ENCODE measurements at regions not wholly inside any gene's neighbourhood (a gene's known extent, or its start where the extent isn't known, plus 50 kb on each side); places are given as distances from the start of the nearest gene placed in this dataset.
"Not testable (repeated sequence)": the region's sequence is repeated elsewhere in the genome, so short reads cannot be mapped to it uniquely, and the experiment has no call there.

DNA sequence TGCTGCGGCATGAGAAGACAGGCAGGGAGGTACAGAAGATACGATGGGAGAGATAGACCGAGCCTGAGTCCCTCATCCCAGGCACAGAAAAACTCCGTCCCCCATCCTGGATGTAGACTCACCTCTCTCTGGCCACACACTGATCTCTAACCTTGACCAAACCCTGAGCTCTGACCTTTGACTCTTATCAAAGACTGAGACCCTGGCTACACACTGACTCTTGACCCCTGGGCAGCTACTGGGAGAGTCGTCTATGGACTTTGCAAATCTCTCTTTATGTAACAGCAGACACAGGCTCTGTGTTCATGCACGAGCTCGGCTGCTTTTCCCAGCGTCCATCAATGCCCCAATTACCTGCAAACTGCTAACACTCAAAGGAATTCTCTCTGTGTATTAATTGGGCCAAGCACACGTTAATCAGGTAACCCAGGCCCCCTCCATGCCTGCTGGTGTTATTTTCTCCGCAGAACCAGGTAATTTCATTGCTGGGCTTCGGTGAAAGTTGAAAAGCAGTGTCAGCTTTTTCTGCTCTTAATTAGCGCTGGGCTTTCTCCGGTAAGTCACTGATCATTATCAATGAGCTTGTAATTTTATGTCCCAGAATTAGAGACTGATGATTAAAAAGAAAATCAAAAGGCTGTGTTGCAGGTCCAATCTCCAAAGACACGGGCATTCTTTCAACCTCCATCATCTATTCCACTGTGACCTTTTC lies 179.4 kb upstream of the NLRP1 start:
- Histone ChIP-seq H3K9ac (ENCODE audit: low read length) (no peak overlapping the region), H3F3A (ENCODE audit: insufficient read depth) (no peaks in the 10 kb centered on the region), H3K9me2 (replicated peaks; ENCODE audit: insufficient read depth, low read length) (no peaks in the 10 kb centered on the region), H4K20me1 (ENCODE audit: low read depth, low read length) (no peaks in the 10 kb centered on the region), H3K4me2 (ENCODE audit: low read depth, low read length, poor library complexity, severe bottlenecking) (no peak overlapping the region), H3K36me3 (ENCODE audit: low read length) (no peaks in the 10 kb centered on the region), H3K4me3 (ENCODE audit: insufficient read depth, low read length, poor library complexity, severe bottlenecking) (no peak overlapping the region), H2AFZ (ENCODE audit: low read depth, low read length, severe bottlenecking) (no peak overlapping the region), H3K79me2 (ENCODE audit: insufficient read depth, low read length) (no peaks in the 10 kb centered on the region), H3K9me3 (ENCODE audit: insufficient read depth, low read length) (no peaks in the 10 kb centered on the region), H3K27ac (ENCODE audit: low read depth, low read length) (no peak overlapping the region), H3K27me3 (ENCODE audit: low read length) (no peaks in the 10 kb centered on the region)
- TF ChIP-seq EZH2phosphoT487 (conservative IDR thresholded peaks at IDR 0.05; ENCODE audit: low read length), result no peak
- TF ChIP-seq, protein P1, sequence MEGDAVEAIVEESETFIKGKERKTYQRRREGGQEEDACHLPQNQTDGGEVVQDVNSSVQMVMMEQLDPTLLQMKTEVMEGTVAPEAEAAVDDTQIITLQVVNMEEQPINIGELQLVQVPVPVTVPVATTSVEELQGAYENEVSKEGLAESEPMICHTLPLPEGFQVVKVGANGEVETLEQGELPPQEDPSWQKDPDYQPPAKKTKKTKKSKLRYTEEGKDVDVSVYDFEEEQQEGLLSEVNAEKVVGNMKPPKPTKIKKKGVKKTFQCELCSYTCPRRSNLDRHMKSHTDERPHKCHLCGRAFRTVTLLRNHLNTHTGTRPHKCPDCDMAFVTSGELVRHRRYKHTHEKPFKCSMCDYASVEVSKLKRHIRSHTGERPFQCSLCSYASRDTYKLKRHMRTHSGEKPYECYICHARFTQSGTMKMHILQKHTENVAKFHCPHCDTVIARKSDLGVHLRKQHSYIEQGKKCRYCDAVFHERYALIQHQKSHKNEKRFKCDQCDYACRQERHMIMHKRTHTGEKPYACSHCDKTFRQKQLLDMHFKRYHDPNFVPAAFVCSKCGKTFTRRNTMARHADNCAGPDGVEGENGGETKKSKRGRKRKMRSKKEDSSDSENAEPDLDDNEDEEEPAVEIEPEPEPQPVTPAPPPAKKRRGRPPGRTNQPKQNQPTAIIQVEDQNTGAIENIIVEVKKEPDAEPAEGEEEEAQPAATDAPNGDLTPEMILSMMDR (IDR thresholded peaks at IDR 0.05; ENCODE audit: insufficient read depth, low read length, poor library complexity, severe bottlenecking), result no peak

GRCh38 chr17:5769593-5770354 lies 185.5 kb upstream of the NLRP1 start:
- H2AFZ ChIP-seq (ENCODE audit: low read depth, low read length, severe bottlenecking), result no peak overlapping the region
- no peak overlapping the region for H3K9ac ChIP-seq (ENCODE audit: low read length)
- no peaks in the 10 kb centered on the region for H3K36me3 ChIP-seq (ENCODE audit: low read length)
- no peaks in the 10 kb centered on the region for H3K9me3 ChIP-seq (ENCODE audit: insufficient read depth, low read length)
- no peak overlapping the region for H3K27ac ChIP-seq (ENCODE audit: low read depth, low read length)
- no peaks in the 10 kb centered on the region for H3F3A ChIP-seq (ENCODE audit: insufficient read depth)
- no peak overlapping the region for H3K4me2 ChIP-seq (ENCODE audit: low read depth, low read length, poor library complexity, severe bottlenecking)
- H4K20me1 ChIP-seq (ENCODE audit: low read depth, low read length), result no peaks in the 10 kb centered on the region
- TF ChIP-seq, protein P1 (IDR thresholded peaks at IDR 0.05; ENCODE audit: insufficient read depth, low read length, poor library complexity, severe bottlenecking), result no peak
- no peak for TF ChIP-seq EZH2phosphoT487 (conservative IDR thresholded peaks at IDR 0.05; ENCODE audit: low read length)
- H3K27me3 ChIP-seq (ENCODE audit: low read length), result no peaks in the 10 kb centered on the region
- H3K9me2 ChIP-seq (replicated peaks; ENCODE audit: insufficient read depth, low read length), result no peaks in the 10 kb centered on the region
- no peak overlapping the region for H3K4me3 ChIP-seq (ENCODE audit: insufficient read depth, low read length, poor library complexity, severe bottlenecking)
- H3K79me2 ChIP-seq (ENCODE audit: insufficient read depth, low read length), result no peaks in the 10 kb centered on the region

DNA sequence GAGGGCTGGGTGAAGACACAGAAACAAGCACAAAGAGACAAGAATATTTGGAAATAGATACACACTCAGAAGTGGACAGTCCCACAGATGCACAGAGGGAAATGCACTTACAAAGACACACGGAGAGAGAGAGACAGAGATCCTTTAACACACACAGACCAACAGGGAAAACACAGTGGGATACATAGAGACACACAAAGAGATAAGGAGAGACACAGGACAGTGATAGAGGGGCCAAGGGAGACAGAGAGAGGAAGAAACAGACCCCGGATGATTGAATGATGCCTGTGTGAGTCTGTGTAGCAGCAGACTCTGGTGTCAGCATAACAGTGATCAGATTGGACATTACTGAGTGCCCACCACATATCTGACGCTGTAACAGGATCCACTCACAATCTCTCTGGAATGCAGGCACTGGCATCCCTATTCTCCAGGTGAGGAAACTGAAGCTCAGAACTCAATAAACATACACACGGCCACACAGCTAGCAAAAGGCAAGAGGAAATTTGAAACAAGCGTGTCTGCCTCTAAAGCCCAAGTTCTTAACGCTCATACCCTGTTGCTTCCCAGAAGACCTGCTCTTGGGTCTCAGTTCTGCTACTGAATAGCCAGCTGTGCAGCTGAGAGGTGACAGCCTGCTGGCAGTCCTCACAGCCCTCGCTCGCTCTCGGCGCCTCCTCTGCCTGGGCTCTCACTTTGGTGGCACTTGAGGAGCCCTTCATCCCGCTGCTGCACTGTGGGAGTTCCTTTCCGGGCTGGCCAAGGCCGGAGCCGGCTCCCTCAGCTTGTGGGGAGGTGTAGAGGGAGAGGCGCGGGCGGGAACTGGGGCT lies 186.3 kb upstream of the NLRP1 start:
- Histone ChIP-seq H3K27me3 (ENCODE audit: low read length) (no peaks in the 10 kb centered on the region), H3K4me3 (ENCODE audit: insufficient read depth, low read length, poor library complexity, severe bottlenecking) (no peak overlapping the region)
- TF ChIP-seq EZH2phosphoT487 (conservative IDR thresholded peaks at IDR 0.05; ENCODE audit: low read length), result no peak
- TF ChIP-seq, protein P1 (IDR thresholded peaks at IDR 0.05; ENCODE audit: insufficient read depth, low read length, poor library complexity, severe bottlenecking), result no peak

DNA sequence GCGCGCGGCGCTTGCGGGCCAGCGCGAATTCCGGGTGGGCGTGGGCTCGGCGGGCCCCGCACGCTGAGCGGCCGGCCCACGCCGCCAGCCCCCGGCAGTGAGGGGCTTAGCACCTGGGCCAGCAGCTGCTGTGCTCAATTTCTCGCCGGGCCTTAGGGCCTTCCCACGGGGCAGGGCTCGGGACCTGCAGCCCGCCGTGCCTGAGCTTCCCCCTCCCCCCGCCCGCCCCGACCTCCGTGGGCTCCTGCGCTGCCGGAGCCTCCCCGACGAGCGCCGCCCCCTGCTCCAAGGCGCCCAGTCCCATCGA lies 186.9 kb upstream of the NLRP1 start:
- H3K9me3 ChIP-seq (ENCODE audit: insufficient read depth, low read length); H4K20me1 ChIP-seq (ENCODE audit: low read depth, low read length); H3K4me2 ChIP-seq (ENCODE audit: low read depth, low read length, poor library complexity, severe bottlenecking); H3K9me2 ChIP-seq (replicated peaks; ENCODE audit: insufficient read depth, low read length); H3F3A ChIP-seq (ENCODE audit: insufficient read depth); H3K79me2 ChIP-seq (ENCODE audit: insufficient read depth, low read length); H2AFZ ChIP-seq (ENCODE audit: low read depth, low read length, severe bottlenecking); H3K9ac ChIP-seq (ENCODE audit: low read length); H3K4me3 ChIP-seq (ENCODE audit: insufficient read depth, low read length, poor library complexity, severe bottlenecking); H3K27me3 ChIP-seq (ENCODE audit: low read length); H3K36me3 ChIP-seq (ENCODE audit: low read length); H3K27ac ChIP-seq (ENCODE audit: low read depth, low read length): not testable (repeated sequence)

More for the DNA sequence above, 186.3 kb upstream of the NLRP1 start:
- H3K79me2 ChIP-seq (ENCODE audit: insufficient read depth, low read length), result no peaks in the 10 kb centered on the region
- no peaks in the 10 kb centered on the region for H3K9me2 ChIP-seq (replicated peaks; ENCODE audit: insufficient read depth, low read length)
- H3K27ac ChIP-seq (ENCODE audit: low read depth, low read length), result no peak overlapping the region
- H3K4me2 ChIP-seq (ENCODE audit: low read depth, low read length, poor library complexity, severe bottlenecking), result no peak overlapping the region
- no peaks in the 10 kb centered on the region for H3K36me3 ChIP-seq (ENCODE audit: low read length)
- H3F3A ChIP-seq (ENCODE audit: insufficient read depth), result no peaks in the 10 kb centered on the region
- H3K9ac ChIP-seq (ENCODE audit: low read length), result no peak overlapping the region
- H3K9me3 ChIP-seq (ENCODE audit: insufficient read depth, low read length), result no peaks in the 10 kb centered on the region
- H2AFZ ChIP-seq (ENCODE audit: low read depth, low read length, severe bottlenecking), result no peak overlapping the region
- no peaks in the 10 kb centered on the region for H4K20me1 ChIP-seq (ENCODE audit: low read depth, low read length)

DNA sequence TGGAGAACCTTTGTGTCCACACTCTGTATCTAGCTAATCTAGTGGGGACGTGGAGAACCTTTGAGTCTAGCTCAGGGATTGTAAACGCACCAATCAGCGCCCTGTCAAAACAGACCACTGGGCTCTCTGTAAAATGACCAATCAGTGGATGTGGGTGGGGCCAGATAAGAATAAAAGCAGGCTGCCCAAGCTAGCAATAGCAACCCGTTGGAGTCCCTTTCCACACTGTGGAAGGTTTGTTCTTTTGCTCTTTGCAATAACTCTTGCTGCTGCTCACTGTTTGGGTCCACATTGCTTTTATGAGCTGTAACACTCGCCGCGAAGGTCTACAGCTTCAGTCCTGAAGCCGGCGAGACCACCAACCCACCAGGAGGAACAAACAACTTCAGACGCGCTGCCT lies 187.7 kb upstream of the NLRP1 start:
- not testable (repeated sequence) for H3K27ac ChIP-seq (ENCODE audit: low read depth, low read length); H4K20me1 ChIP-seq (ENCODE audit: low read depth, low read length); H3F3A ChIP-seq (ENCODE audit: insufficient read depth); H3K9me3 ChIP-seq (ENCODE audit: insufficient read depth, low read length); H3K36me3 ChIP-seq (ENCODE audit: low read length); H3K9ac ChIP-seq (ENCODE audit: low read length); H3K4me3 ChIP-seq (ENCODE audit: insufficient read depth, low read length, poor library complexity, severe bottlenecking); H3K9me2 ChIP-seq (replicated peaks; ENCODE audit: insufficient read depth, low read length); H3K27me3 ChIP-seq (ENCODE audit: low read length); H3K4me2 ChIP-seq (ENCODE audit: low read depth, low read length, poor library complexity, severe bottlenecking); H3K79me2 ChIP-seq (ENCODE audit: insufficient read depth, low read length); H2AFZ ChIP-seq (ENCODE audit: low read depth, low read length, severe bottlenecking)

Measured in SU-DHL-6 (cell line).